ENCODE measurements at regions not wholly inside any gene's neighbourhood (a gene's known extent, or its start where the extent isn't known, plus 50 kb on each side); places are given as distances from the start of the nearest gene placed in this dataset.

DNA sequence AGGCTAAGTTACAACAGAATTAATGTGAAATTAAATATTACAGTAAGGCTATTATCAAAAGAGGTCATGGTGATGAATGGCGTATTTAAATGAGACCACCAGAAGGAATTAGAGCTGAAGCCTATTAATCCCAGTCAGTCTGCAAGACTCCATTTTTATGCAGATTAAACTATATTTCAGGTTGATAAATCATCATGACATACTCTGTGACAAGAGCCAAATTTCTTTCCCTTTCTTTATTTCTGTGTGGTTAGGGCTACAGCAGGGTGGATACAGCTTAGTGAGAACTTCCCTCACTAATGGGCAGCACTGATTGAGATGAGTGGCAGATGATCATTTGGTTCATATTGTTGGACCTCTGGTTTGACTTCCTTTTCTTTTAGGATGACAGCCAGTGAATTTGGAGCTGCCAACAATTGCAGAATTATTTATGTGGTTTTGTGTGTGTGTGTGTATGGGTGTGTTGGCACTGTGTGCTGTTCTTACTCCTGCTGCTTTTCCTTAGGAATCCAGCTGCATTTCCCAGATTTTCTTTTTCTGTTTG, 481.3 kb downstream of the PIK3C3 start:
- H3K4me3 ChIP-seq (ENCODE audit: low read depth, low read length) = no peak overlapping the region
- H3K4me1 ChIP-seq (ENCODE audit: control insufficient read depth, insufficient read depth, low read length) = no peaks in the 10 kb centered on the region
- no peaks in the 10 kb centered on the region for H3K9me3 ChIP-seq (ENCODE audit: control insufficient read depth, insufficient read depth, low read length)
- no peak overlapping the region for H3K27ac ChIP-seq (ENCODE audit: low read depth, low read length)
- H3K36me3 ChIP-seq (ENCODE audit: control insufficient read depth, insufficient read depth, low read length) = no peaks in the 10 kb centered on the region
- peak in 2 of 6 donors; percentile 9 to 28 for DNase-seq (ENCODE audit: low read depth in 4 of 6, low spot score in 6 of 6)
- no CpG with 5 or more reads among the region's 1 CpG for WGBS (ENCODE audit: insufficient coverage)
- H3K27me3 ChIP-seq (ENCODE audit: control insufficient read depth, insufficient read depth, low read length) = no peaks in the 10 kb centered on the region

DNA sequence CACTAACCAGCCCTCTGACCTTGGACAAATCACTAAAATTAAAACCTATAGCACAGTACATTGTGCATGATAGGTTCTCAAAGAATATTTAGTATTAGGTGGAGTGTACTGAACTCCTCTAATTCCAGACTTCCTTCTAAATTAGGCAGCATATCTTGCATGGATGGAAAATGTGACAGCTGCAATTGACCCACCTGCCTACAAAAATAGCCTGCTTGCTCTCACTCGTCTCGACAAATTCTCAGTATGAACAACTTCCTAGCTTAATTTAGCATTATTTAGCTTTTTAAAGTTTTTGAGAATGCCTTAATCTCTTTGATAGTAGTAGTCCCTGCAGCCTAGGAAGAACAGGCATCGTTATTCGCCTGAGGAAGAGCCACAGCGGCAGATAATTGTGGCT, 482.0 kb downstream of the PIK3C3 start:
- 100% methylated on average over 3 of the region's 5 CpGs for WGBS (ENCODE audit: insufficient coverage)
- H3K9me3 ChIP-seq (ENCODE audit: control insufficient read depth, insufficient read depth, low read length) = no peaks in the 10 kb centered on the region
- H3K4me3 ChIP-seq (ENCODE audit: low read depth, low read length) = no peak overlapping the region
- no peak for DNase-seq (ENCODE audit: low read depth in 4 of 6, low spot score in 6 of 6)
- H3K27me3 ChIP-seq (ENCODE audit: control insufficient read depth, insufficient read depth, low read length) = no peaks in the 10 kb centered on the region
- H3K36me3 ChIP-seq (ENCODE audit: control insufficient read depth, insufficient read depth, low read length) = no peaks in the 10 kb centered on the region
- no peaks in the 10 kb centered on the region for H3K4me1 ChIP-seq (ENCODE audit: control insufficient read depth, insufficient read depth, low read length)
- H3K27ac ChIP-seq (ENCODE audit: low read depth, low read length) = no peak overlapping the region

DNA sequence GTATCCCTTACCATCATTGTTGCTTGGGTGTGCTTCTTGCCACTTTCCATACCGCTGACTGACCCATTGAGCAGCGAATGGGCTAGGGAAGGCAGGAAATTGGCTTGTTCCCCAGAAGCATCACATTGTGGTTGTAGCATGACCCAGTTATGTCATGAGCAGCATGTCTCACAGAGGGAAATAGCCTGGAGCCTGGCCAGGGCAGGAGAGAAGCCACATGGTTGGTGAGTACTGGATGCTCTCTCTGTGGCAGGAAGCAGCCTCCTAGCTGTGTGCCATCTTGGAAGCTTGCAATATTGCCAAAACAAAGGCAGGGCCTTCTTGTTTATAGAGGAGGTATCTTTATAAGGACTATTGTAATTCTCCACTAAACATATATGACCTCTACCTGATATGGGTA, 482.6 kb downstream of the PIK3C3 start:
- Histone ChIP-seq H3K4me1 (ENCODE audit: control insufficient read depth, insufficient read depth, low read length) (no peaks in the 10 kb centered on the region), H3K4me3 (ENCODE audit: low read depth, low read length) (no peak overlapping the region), H3K27me3 (ENCODE audit: control insufficient read depth, insufficient read depth, low read length) (no peaks in the 10 kb centered on the region), H3K9me3 (ENCODE audit: control insufficient read depth, insufficient read depth, low read length) (no peaks in the 10 kb centered on the region), H3K27ac (ENCODE audit: low read depth, low read length) (no peak overlapping the region), H3K36me3 (ENCODE audit: control insufficient read depth, insufficient read depth, low read length) (no peaks in the 10 kb centered on the region)
- DNase-seq (ENCODE audit: low read depth in 4 of 6, low spot score in 6 of 6) = peak in 2 of 6 donors; percentile 37 to 50
- 100% methylated on average over 1 of the region's 2 CpGs for WGBS (ENCODE audit: insufficient coverage)

DNA sequence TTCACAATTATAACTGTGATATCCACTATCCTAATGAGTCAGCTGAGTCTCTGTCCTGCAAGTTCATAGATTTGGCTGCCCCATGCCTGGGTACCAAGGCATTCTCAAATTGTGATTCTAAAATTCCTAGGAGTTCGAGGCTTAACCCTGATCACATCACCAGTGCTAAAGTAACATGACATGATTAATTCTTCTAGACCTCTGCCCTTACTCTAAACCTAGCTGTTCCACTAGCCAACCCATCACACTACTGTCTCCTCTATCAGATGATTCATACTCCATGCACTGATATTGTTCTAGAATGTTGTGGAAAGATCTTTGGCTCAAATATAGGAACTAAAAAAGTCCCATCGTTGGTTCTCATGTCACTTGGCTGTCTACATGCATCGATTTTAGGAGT, 487.6 kb downstream of the PIK3C3 start:
- H3K4me3 ChIP-seq (ENCODE audit: low read depth, low read length) = no peak overlapping the region
- no peaks in the 10 kb centered on the region for H3K36me3 ChIP-seq (ENCODE audit: control insufficient read depth, insufficient read depth, low read length)
- no peak for DNase-seq (ENCODE audit: low read depth in 4 of 6, low spot score in 6 of 6)
- H3K9me3 ChIP-seq (ENCODE audit: control insufficient read depth, insufficient read depth, low read length) = no peaks in the 10 kb centered on the region
- no peak overlapping the region for H3K27ac ChIP-seq (ENCODE audit: low read depth, low read length)
- no peaks in the 10 kb centered on the region for H3K27me3 ChIP-seq (ENCODE audit: control insufficient read depth, insufficient read depth, low read length)
- WGBS (ENCODE audit: insufficient coverage) = 95% methylated on average over 3 of the region's 3 CpGs
- H3K4me1 ChIP-seq (ENCODE audit: control insufficient read depth, insufficient read depth, low read length) = no peaks in the 10 kb centered on the region

DNA sequence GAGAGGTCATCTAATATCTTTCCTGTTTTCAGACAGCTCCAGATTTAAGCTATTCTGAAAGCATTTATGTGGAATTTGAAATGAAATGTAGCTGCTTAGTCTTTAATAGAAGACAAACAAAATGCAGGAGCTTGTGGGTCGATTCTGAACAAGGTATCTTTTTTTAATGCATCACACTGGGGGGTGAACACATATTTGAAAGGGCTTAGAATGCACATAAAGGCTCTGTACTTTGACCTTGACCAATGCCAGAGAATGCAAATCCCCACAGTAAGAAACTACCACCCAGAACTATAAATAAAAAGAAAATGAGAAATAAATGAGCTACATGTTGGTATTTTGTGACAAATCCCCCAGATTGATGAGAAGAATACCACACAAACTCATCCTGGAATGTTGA, 489.3 kb downstream of the PIK3C3 start:
- peaks cover 2% of the 10 kb centered on the region for H3K9me3 ChIP-seq (ENCODE audit: control insufficient read depth, insufficient read depth, low read length)
- no peaks in the 10 kb centered on the region for H3K27me3 ChIP-seq (ENCODE audit: control insufficient read depth, insufficient read depth, low read length)
- DNase-seq (ENCODE audit: low read depth in 4 of 6, low spot score in 6 of 6) = no peak
- WGBS (ENCODE audit: insufficient coverage) = no CpG with 5 or more reads among the region's 1 CpG
- H3K36me3 ChIP-seq (ENCODE audit: control insufficient read depth, insufficient read depth, low read length) = no peaks in the 10 kb centered on the region
- H3K4me1 ChIP-seq (ENCODE audit: control insufficient read depth, insufficient read depth, low read length) = no peaks in the 10 kb centered on the region
- H3K4me3 ChIP-seq (ENCODE audit: low read depth, low read length) = no peak overlapping the region
- H3K27ac ChIP-seq (ENCODE audit: low read depth, low read length) = no peak overlapping the region

DNA sequence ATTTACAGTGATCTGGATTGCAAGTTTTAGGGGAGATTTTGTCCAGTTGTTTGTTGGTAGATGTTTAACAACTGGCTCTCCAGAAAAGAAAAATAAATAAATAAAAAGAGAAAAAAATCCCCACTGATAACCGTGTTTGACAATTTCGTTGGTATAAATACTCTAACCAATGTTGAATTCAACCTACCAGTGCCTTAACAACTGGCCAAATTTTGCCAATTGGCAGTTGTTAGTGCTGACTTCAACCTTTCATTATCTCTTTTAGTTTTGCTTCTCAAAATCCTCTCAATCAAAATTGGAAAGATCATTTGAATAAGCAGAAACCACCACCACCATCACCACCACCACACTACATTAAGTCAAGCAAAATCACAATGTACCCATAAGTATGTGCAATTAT, 490.3 kb downstream of the PIK3C3 start:
- no peak overlapping the region for H3K4me3 ChIP-seq (ENCODE audit: low read depth, low read length)
- no peak for DNase-seq (ENCODE audit: low read depth in 4 of 6, low spot score in 6 of 6)
- no peaks in the 10 kb centered on the region for H3K27me3 ChIP-seq (ENCODE audit: control insufficient read depth, insufficient read depth, low read length)
- no CpG with 5 or more reads among the region's 2 CpGs for WGBS (ENCODE audit: insufficient coverage)
- H3K9me3 ChIP-seq (ENCODE audit: control insufficient read depth, insufficient read depth, low read length) = peaks cover 2% of the 10 kb centered on the region
- H3K36me3 ChIP-seq (ENCODE audit: control insufficient read depth, insufficient read depth, low read length) = no peaks in the 10 kb centered on the region
- no peak overlapping the region for H3K27ac ChIP-seq (ENCODE audit: low read depth, low read length)
- H3K4me1 ChIP-seq (ENCODE audit: control insufficient read depth, insufficient read depth, low read length) = no peaks in the 10 kb centered on the region

DNA sequence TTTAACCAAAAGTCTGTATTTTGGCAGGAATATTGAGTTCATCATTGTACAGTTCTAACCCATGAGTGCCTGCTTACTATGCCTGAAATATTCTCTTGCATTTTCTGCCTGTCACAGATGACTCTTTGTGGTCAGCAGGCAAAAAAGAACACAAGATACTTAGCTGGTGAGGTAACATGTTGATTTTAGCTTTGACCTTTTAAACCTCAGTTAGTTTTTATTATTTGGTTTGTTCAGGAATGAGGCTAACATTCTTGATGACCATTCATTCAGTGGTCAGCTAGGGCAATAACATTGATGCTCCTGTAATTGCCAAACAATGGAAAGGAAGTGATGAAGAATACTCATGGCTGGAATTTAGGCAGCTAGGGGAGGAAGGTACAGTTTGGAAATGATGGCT, 491.2 kb downstream of the PIK3C3 start:
- peaks cover 2% of the 10 kb centered on the region for H3K9me3 ChIP-seq (ENCODE audit: control insufficient read depth, insufficient read depth, low read length)
- no peaks in the 10 kb centered on the region for H3K36me3 ChIP-seq (ENCODE audit: control insufficient read depth, insufficient read depth, low read length)
- H3K27me3 ChIP-seq (ENCODE audit: control insufficient read depth, insufficient read depth, low read length) = no peaks in the 10 kb centered on the region
- H3K27ac ChIP-seq (ENCODE audit: low read depth, low read length) = no peak overlapping the region
- DNase-seq (ENCODE audit: low read depth in 4 of 6, low spot score in 6 of 6) = no peak
- H3K4me3 ChIP-seq (ENCODE audit: low read depth, low read length) = no peak overlapping the region
- H3K4me1 ChIP-seq (ENCODE audit: control insufficient read depth, insufficient read depth, low read length) = no peaks in the 10 kb centered on the region

DNA sequence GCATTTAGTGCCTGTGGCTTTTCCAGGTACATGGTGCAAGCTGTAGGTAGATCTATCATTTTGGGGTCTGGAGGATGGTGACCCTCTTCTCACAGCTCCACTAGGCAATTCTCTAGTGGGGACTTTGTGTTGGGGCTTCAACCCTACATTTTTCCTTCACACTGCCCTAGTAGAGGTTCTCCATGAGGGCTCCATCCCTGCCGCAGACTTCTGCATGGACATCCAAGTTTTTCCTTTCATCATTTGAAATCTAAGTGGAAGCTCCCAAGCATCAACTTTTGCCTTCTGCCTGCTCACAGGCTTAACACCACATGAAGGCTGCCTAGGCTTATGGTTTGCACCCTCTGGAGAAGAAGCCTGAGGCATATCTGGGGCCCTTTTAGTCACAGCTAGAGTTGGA, 492.7 kb downstream of the PIK3C3 start:
- 100% methylated on average over 1 of the region's 1 CpG for WGBS (ENCODE audit: insufficient coverage)
- Histone ChIP-seq H3K4me1 (ENCODE audit: control insufficient read depth, insufficient read depth, low read length) (no peaks in the 10 kb centered on the region), H3K27ac (ENCODE audit: low read depth, low read length) (no peak overlapping the region), H3K9me3 (ENCODE audit: control insufficient read depth, insufficient read depth, low read length) (peaks cover 2% of the 10 kb centered on the region), H3K4me3 (ENCODE audit: low read depth, low read length) (no peak overlapping the region), H3K27me3 (ENCODE audit: control insufficient read depth, insufficient read depth, low read length) (no peaks in the 10 kb centered on the region), H3K36me3 (ENCODE audit: control insufficient read depth, insufficient read depth, low read length) (no peaks in the 10 kb centered on the region)
- DNase-seq (ENCODE audit: low read depth in 4 of 6, low spot score in 6 of 6) = no peak

DNA sequence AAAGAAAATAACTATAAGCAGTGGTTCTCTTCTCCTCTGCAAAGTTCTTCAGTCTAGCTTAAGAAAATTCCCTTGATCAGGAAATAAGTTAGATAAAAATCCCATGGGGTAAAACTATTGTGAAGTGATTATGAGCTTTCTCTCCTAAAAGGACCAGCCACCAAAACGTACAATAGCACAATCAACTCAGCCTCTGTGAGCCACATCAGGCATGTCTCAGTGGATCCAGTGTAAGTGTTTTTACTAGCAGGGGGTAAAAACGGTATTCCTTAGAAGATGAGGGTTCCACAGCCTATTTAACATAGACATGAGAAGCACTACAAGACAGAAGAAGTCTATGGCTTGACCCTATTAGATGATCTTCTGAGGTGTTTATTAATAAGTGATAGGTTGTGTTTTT, 503.2 kb downstream of the PIK3C3 start:
- no CpG with 5 or more reads among the region's 2 CpGs for WGBS (ENCODE audit: insufficient coverage)
- DNase-seq (ENCODE audit: low read depth in 4 of 6, low spot score in 6 of 6) = no peak

DNA sequence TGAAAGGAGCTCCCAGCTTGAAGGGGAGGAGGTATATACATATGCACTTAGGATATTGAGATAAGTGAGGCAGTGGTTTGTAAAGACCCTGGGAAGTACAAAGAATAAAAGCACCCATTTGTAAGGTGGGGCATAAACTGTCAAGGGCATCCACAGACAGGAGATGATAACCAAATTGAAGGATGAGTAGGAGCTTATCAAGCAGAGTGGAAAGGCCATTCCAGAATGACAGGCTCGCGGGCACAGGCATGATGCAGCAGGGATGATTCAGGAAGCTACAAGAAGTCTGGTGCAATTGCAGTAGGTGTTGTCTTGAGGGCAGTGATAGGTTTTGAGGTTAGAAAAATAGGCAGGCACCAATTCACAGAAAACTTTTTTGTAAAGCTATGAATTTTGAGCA, 504.8 kb downstream of the PIK3C3 start:
- Histone ChIP-seq H3K4me3 (ENCODE audit: low read depth, low read length) (no peak overlapping the region), H3K4me1 (ENCODE audit: control insufficient read depth, insufficient read depth, low read length) (no peaks in the 10 kb centered on the region), H3K27me3 (ENCODE audit: control insufficient read depth, insufficient read depth, low read length) (no peaks in the 10 kb centered on the region), H3K9me3 (ENCODE audit: control insufficient read depth, insufficient read depth, low read length) (no peaks in the 10 kb centered on the region), H3K27ac (ENCODE audit: low read depth, low read length) (no peak overlapping the region), H3K36me3 (ENCODE audit: control insufficient read depth, insufficient read depth, low read length) (no peaks in the 10 kb centered on the region)
- WGBS (ENCODE audit: insufficient coverage) = 94% methylated on average over 2 of the region's 2 CpGs
- no peak for DNase-seq (ENCODE audit: low read depth in 4 of 6, low spot score in 6 of 6)

More for the DNA sequence above, 503.2 kb downstream of the PIK3C3 start:
- Histone ChIP-seq H3K36me3 (ENCODE audit: control insufficient read depth, insufficient read depth, low read length) (no peaks in the 10 kb centered on the region), H3K27me3 (ENCODE audit: control insufficient read depth, insufficient read depth, low read length) (no peaks in the 10 kb centered on the region), H3K9me3 (ENCODE audit: control insufficient read depth, insufficient read depth, low read length) (no peaks in the 10 kb centered on the region), H3K27ac (ENCODE audit: low read depth, low read length) (no peak overlapping the region), H3K4me3 (ENCODE audit: low read depth, low read length) (no peak overlapping the region), H3K4me1 (ENCODE audit: control insufficient read depth, insufficient read depth, low read length) (no peaks in the 10 kb centered on the region)
